ENCODE measurements at regions not wholly inside any gene's neighbourhood (a gene's known extent, or its start where the extent isn't known, plus 50 kb on each side); places are given as distances from the start of the nearest gene placed in this dataset.
"Not testable (repeated sequence)": the region's sequence is repeated elsewhere in the genome, so short reads cannot be mapped to it uniquely, and the experiment has no call there.

GRCh38 chr13:109999659-110000533 is 213.5 kb upstream of the IRS2 start:
- no peaks in the 10 kb centered on the region for H3K27me3 ChIP-seq
- no peak overlapping the region for H3K4me3 ChIP-seq
- no peak overlapping the region for H3K27ac ChIP-seq
- TF ChIP-seq, protein P1, sequence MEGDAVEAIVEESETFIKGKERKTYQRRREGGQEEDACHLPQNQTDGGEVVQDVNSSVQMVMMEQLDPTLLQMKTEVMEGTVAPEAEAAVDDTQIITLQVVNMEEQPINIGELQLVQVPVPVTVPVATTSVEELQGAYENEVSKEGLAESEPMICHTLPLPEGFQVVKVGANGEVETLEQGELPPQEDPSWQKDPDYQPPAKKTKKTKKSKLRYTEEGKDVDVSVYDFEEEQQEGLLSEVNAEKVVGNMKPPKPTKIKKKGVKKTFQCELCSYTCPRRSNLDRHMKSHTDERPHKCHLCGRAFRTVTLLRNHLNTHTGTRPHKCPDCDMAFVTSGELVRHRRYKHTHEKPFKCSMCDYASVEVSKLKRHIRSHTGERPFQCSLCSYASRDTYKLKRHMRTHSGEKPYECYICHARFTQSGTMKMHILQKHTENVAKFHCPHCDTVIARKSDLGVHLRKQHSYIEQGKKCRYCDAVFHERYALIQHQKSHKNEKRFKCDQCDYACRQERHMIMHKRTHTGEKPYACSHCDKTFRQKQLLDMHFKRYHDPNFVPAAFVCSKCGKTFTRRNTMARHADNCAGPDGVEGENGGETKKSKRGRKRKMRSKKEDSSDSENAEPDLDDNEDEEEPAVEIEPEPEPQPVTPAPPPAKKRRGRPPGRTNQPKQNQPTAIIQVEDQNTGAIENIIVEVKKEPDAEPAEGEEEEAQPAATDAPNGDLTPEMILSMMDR (IDR thresholded peaks at IDR 0.05; ENCODE audit: low read depth, low read length): no peak
- H3K36me3 ChIP-seq: no peaks in the 10 kb centered on the region
- H3K4me1 ChIP-seq (ENCODE audit: low read depth): no peaks in the 10 kb centered on the region
- no peak for DNase-seq (ENCODE audit: low read depth in 1 of 2, low spot score in 1 of 2)
- H3K9me3 ChIP-seq (ENCODE audit: low read depth): no peaks in the 10 kb centered on the region

GRCh38 chr13:109998684-109999533 is 212.5 kb upstream of the IRS2 start:
- Histone ChIP-seq H3K4me3 (no peak overlapping the region), H3K4me1 (ENCODE audit: low read depth) (no peaks in the 10 kb centered on the region), H3K9me3 (ENCODE audit: low read depth) (no peaks in the 10 kb centered on the region), H3K27ac (no peak overlapping the region), H3K27me3 (no peaks in the 10 kb centered on the region), H3K36me3 (no peaks in the 10 kb centered on the region)
- TF ChIP-seq, protein P1 (IDR thresholded peaks at IDR 0.05; ENCODE audit: low read depth, low read length): no peak
- DNase-seq (ENCODE audit: low read depth in 1 of 2, low spot score in 1 of 2): peak in 1 of 2 donors; percentile 82

- H3K27ac ChIP-seq: no peak overlapping the region
- no peaks in the 10 kb centered on the region for H3K27me3 ChIP-seq
- TF ChIP-seq, protein P1 (IDR thresholded peaks at IDR 0.05; ENCODE audit: low read depth, low read length): no peak
Measured at GRCh38 chr13:109998037-109998436, 211.7 kb upstream of the IRS2 start.

DNA sequence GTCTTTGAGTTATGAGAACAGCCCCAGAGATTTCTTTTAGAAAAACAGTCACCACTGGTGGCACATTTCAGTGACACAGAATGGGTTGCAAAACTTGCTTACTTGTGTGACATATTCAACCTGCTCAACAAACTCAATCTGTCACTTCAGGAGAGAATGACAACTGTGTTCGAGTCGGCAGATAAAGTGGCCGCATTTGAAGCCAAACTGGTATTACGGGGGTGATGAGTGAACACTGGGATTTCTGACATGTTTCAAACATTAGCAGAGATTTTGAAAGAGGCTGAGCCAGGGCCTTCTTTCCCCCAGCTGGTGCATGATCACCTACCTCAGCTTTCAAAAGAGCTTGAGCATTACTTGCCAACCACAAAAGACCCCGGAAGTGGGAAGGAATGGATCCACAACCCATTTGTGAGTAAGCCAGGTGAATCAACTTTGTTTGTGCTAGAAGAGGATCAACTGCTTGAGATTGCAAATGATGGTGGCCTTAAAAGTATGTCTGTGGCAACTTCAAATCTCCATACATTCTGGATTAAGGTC is 210.7 kb upstream of the IRS2 start:
- not testable (repeated sequence) for DNase-seq (ENCODE audit: low read depth in 1 of 2, low spot score in 1 of 2); H3K36me3 ChIP-seq; H3K9me3 ChIP-seq (ENCODE audit: low read depth)

More at GRCh38 chr13:109998037-109998436, 211.7 kb upstream of the IRS2 start:
- no peak overlapping the region for H3K4me3 ChIP-seq
- no peaks in the 10 kb centered on the region for H3K4me1 ChIP-seq (ENCODE audit: low read depth)
- H3K9me3 ChIP-seq (ENCODE audit: low read depth): no peaks in the 10 kb centered on the region
- DNase-seq (ENCODE audit: low read depth in 1 of 2, low spot score in 1 of 2): no peak
- H3K36me3 ChIP-seq: no peaks in the 10 kb centered on the region

DNA sequence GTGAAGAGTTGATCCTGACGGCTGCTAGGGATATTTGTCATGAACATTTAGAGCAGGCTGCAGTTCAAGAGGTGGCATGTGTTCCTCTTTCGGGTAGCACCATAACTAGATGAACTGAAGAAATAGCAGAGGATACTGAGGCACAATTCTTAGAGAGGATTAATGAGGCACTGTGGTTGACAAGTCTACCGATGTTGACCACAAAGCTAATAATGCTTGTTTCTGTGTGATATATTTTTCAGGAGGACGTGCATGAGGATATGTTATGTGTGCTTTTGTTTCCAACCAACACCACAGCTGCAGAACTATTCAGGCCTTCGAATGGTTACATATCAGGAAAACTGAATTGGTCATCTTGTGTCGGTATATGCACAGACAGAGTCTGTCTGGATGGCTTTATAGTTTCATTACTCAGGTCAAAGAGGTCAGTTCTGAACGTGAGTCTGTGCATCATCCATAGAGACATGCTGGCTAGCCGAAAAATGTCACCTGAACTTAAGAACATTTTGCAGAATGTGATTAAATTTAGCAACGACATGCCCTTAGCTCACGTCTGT is 210.1 kb upstream of the IRS2 start:
- Histone ChIP-seq H3K27ac (peak overlapping the region; percentile 43), H3K4me3 (no peak overlapping the region), H3K9me3 (ENCODE audit: low read depth) (no peaks in the 10 kb centered on the region), H3K27me3 (no peaks in the 10 kb centered on the region), H3K4me1 (ENCODE audit: low read depth) (no peaks in the 10 kb centered on the region), H3K36me3 (no peaks in the 10 kb centered on the region)
- TF ChIP-seq, protein P1 (IDR thresholded peaks at IDR 0.05; ENCODE audit: low read depth, low read length): no peak
- DNase-seq (ENCODE audit: low read depth in 1 of 2, low spot score in 1 of 2): no peak

More for the DNA sequence above, 210.7 kb upstream of the IRS2 start:
- not testable (repeated sequence) for H3K4me3 ChIP-seq; H3K4me1 ChIP-seq (ENCODE audit: low read depth); H3K27me3 ChIP-seq
- peak overlapping the region; percentile 43 for H3K27ac ChIP-seq

All from cardiac muscle cell (in vitro differentiated cells and primary cell).